IMR-90 (cell line): ENCODE measurements at regions not wholly inside any gene's neighbourhood (a gene's known extent, or its start where the extent isn't known, plus 50 kb on each side); places are given as distances from the start of the nearest gene placed in this dataset.
A peak's percentile ranks its signal among the peaks of the same experiment; 100 is the strongest.

Source experiments
- ATAC-seq: fragments of 200-7000 bp; cut with Tn5 transposase; 2 replicates; pipeline ENCODE4 v1.9.1; 2020; ENCODE audit warnings: low read depth, mild to moderate bottlenecking, moderate library complexity
- BruUV-seq: library from RNA; stranded (reverse); fragments of 400-500 nt; replicated peaks from 2 replicates; lab custom pipeline; 2021; lab: Mats Ljungman, UMichigan
- CTCF ChIA-PET: fragments of 300-600 bp; formaldehyde crosslinking; extraction: SDS; loops from one replicate; lab custom pipeline; 2021; ENCODE audit warnings: antibody characterized with exemption; lab: Yijun Ruan, JAX
- POLR2A ChIA-PET: fragments of 300-600 bp; sonication (Branson Sonifier 250); formaldehyde crosslinking; loops from one replicate; lab custom pipeline; 2022; ENCODE audit warnings: antibody characterized with exemption; ENCODE audit not compliant: unreplicated experiment; lab: Charles Lee
- DNase-seq: peaks from one replicate; pipeline ENCODE4 v3.0.0; 2013
- H2AFZ ChIP-seq: replicated peaks from 2 replicates; pipeline ENCODE3; 2013; ENCODE audit warnings: low read length, mild to moderate bottlenecking; ENCODE audit not compliant: poor library complexity
- H2AK5ac ChIP-seq: 2 replicates; pipeline ENCODE4 v1.6.1; 2013; ENCODE audit warnings: low read depth, low read length, inconsistent platforms
- H2AK9ac ChIP-seq: replicated peaks from 2 replicates; pipeline ENCODE3; 2013; ENCODE audit warnings: mild to moderate bottlenecking, low read depth, low read length, moderate library complexity; ENCODE audit not compliant: poor library complexity
- H2BK120ac ChIP-seq: 2 replicates; pipeline ENCODE4 v1.6.1; 2013; ENCODE audit warnings: low read depth, low read length, inconsistent platforms
- H2BK15ac ChIP-seq: 3 replicates; pipeline ENCODE4 v1.6.1; 2013; ENCODE audit warnings: low read depth, low read length, inconsistent platforms
- H2BK20ac ChIP-seq: 2 replicates; pipeline ENCODE4 v1.6.1; 2013; ENCODE audit warnings: low read depth, mild to moderate bottlenecking, inconsistent platforms, low read length, moderate library complexity
- H2BK5ac ChIP-seq: 2 replicates; pipeline ENCODE4 v1.6.1; 2013; ENCODE audit warnings: mild to moderate bottlenecking, low read depth, low read length, inconsistent platforms; ENCODE audit not compliant: poor library complexity, severe bottlenecking
- H3K14ac ChIP-seq: replicated peaks from 2 replicates; pipeline ENCODE4 v1.6.1; 2013; ENCODE audit warnings: low read depth, low read length, inconsistent platforms
- H3K18ac ChIP-seq: 2 replicates; pipeline ENCODE4 v1.6.1; 2013; ENCODE audit warnings: low read depth, low read length, control low read depth
- H3K23ac ChIP-seq: 2 replicates; pipeline ENCODE4 v1.6.1; 2013; ENCODE audit warnings: low read depth, low read length, inconsistent platforms
- H3K27ac ChIP-seq: 2 replicates; pipeline ENCODE4 v1.5.1; 2013; ENCODE audit warnings: mild to moderate bottlenecking, control low read depth, low read length; ENCODE audit not compliant: insufficient read depth
- H3K27me3 ChIP-seq: 2 replicates; pipeline ENCODE4 v1.6.1; 2013; ENCODE audit warnings: low read length; ENCODE audit not compliant: control insufficient read depth, insufficient read depth
- H3K36me3 ChIP-seq: 2 replicates; pipeline ENCODE4 v1.6.1; 2013; ENCODE audit warnings: low read length, mixed read lengths; ENCODE audit not compliant: control insufficient read depth, insufficient read depth
- H3K4ac ChIP-seq: 2 replicates; pipeline ENCODE4 v1.6.1; 2013; ENCODE audit warnings: low read depth, low read length, inconsistent platforms
- H3K4me1 ChIP-seq: 2 replicates; pipeline ENCODE4 v1.6.1; 2013; ENCODE audit warnings: low read length, mixed read lengths; ENCODE audit not compliant: control insufficient read depth, insufficient read depth
- H3K4me2 ChIP-seq: 2 replicates; pipeline ENCODE4 v1.6.1; 2013; ENCODE audit warnings: low read depth, mild to moderate bottlenecking, control low read depth, low read length, moderate library complexity
- H3K4me3 ChIP-seq: 2 replicates; pipeline ENCODE4 v1.5.1; 2013; ENCODE audit warnings: low read depth, mild to moderate bottlenecking, control low read depth, low read length, moderate library complexity; ENCODE audit not compliant: insufficient read depth
- H3K56ac ChIP-seq: 2 replicates; pipeline ENCODE4 v1.6.1; 2013; ENCODE audit warnings: low read length, inconsistent platforms; ENCODE audit not compliant: insufficient read depth; ENCODE audit errors: extremely low read depth
- H3K79me1 ChIP-seq, 2 experiments: 2 replicates each; pipeline ENCODE4 v1.6.1; 2013; ENCODE audit warnings: low read length in 2 of 2, inconsistent platforms in 1 of 2, low read depth in 1 of 2
- H3K9ac ChIP-seq: 2 replicates; pipeline ENCODE4 v1.6.1; 2013; ENCODE audit warnings: low read depth, low read length, control low read depth
- H3K9me1 ChIP-seq: 2 replicates; pipeline ENCODE4 v1.6.1; 2013; ENCODE audit warnings: low read length, inconsistent platforms; ENCODE audit not compliant: insufficient read depth
- H3K9me3 ChIP-seq: 2 replicates; pipeline ENCODE4 v1.6.1; 2013; ENCODE audit warnings: low read length; ENCODE audit not compliant: control insufficient read depth, insufficient read depth
- H4K20me1 ChIP-seq: 2 replicates; pipeline ENCODE4 v1.6.1; 2013; ENCODE audit warnings: low read length, inconsistent platforms; ENCODE audit not compliant: insufficient read depth
- H4K5ac ChIP-seq: 2 replicates; pipeline ENCODE4 v1.6.1; 2013; ENCODE audit warnings: mild to moderate bottlenecking, low read depth, low read length, control low read depth
- H4K8ac ChIP-seq, 2 experiments: 2 replicates each; pipeline ENCODE4 v1.6.1; 2013; ENCODE audit warnings: low read depth in 2 of 2, low read length in 2 of 2, control low read depth in 1 of 2, inconsistent platforms in 1 of 2
- H4K91ac ChIP-seq: 2 replicates; pipeline ENCODE4 v1.6.1; 2013; ENCODE audit warnings: low read depth, low read length, inconsistent platforms; ENCODE audit not compliant: insufficient read depth
- BHLHE40 ChIP-seq: fragments of 150-350 bp; IDR thresholded peaks from 2 replicates; pipeline ENCODE4 v1.6.1; 2016; ENCODE audit warnings: mild to moderate bottlenecking, low read depth, low read length
- CEBPB ChIP-seq: IDR thresholded peaks from 2 replicates; pipeline ENCODE4 v1.6.1; 2012; ENCODE audit warnings: low read depth, low read length, improper control_type of control experiment
- CHD1 ChIP-seq: IDR thresholded peaks from 2 replicates; pipeline ENCODE4 v1.6.1; 2012; ENCODE audit warnings: low read depth, low read length, improper control_type of control experiment
- ELK1 ChIP-seq: fragments of 150-350 bp; IDR thresholded peaks from 2 replicates; pipeline ENCODE4 v1.6.1; 2016; ENCODE audit warnings: low read depth, mild to moderate bottlenecking, low read length, moderate library complexity, borderline replicate concordance
- FOS ChIP-seq: fragments of 150-350 bp; IDR thresholded peaks from 2 replicates; pipeline ENCODE4 v1.6.1; 2016; ENCODE audit warnings: low read depth, low read length
- MAZ ChIP-seq: IDR thresholded peaks from 2 replicates; pipeline ENCODE4 v1.6.1; 2012; ENCODE audit warnings: low read depth, mild to moderate bottlenecking, low read length, improper control_type of control experiment, moderate library complexity, borderline replicate concordance
- MXI1 ChIP-seq: IDR thresholded peaks from 2 replicates; pipeline ENCODE4 v1.6.1; 2012; ENCODE audit warnings: low read depth, mild to moderate bottlenecking, low read length, moderate library complexity, borderline replicate concordance
- NFE2L2 ChIP-seq: fragments of 150-350 bp; IDR thresholded peaks from 2 replicates; pipeline ENCODE4 v1.6.1; 2016; ENCODE audit warnings: low read depth, mild to moderate bottlenecking, low read length
- POLR2A ChIP-seq: IDR thresholded peaks from 2 replicates; pipeline ENCODE4 v1.6.1; 2012; ENCODE audit warnings: mild to moderate bottlenecking, low read depth, low read length
- RAD21 ChIP-seq: IDR thresholded peaks from 2 replicates; pipeline ENCODE4 v1.6.1; 2012; ENCODE audit warnings: low read length, improper control_type of control experiment
- RCOR1 ChIP-seq: IDR thresholded peaks from 2 replicates; pipeline ENCODE4 v1.6.1; 2012; ENCODE audit warnings: mild to moderate bottlenecking, low read length, improper control_type of control experiment; ENCODE audit not compliant: insufficient replicate concordance
- RFX5 ChIP-seq: IDR thresholded peaks from 2 replicates; pipeline ENCODE4 v1.8.0; 2012; ENCODE audit warnings: low read depth, mild to moderate bottlenecking, low read length, moderate library complexity
- SMC3 ChIP-seq: fragments of 150-350 bp; IDR thresholded peaks from 2 replicates; pipeline ENCODE4 v1.6.1; 2016; ENCODE audit warnings: low read depth, mild to moderate bottlenecking, antibody characterized with exemption, low read length, moderate library complexity
- USF2 ChIP-seq: fragments of 150-350 bp; IDR thresholded peaks from 2 replicates; pipeline ENCODE4 v1.6.1; 2017; ENCODE audit warnings: mild to moderate bottlenecking, antibody characterized with exemption, low read length, low read depth
- WGBS, 2 experiments: methylation state at CpG; one replicate each; pipeline versions ENCODE4 v1.1.5 to v1.1.7; 2013; ENCODE audit warnings: missing lambda C conversion rate in 2 of 2; ENCODE audit not compliant: insufficient read length in 1 of 2; ENCODE audit errors: extremely low coverage in 2 of 2; 5-methylcytosine and 5-hydroxymethylcytosine counted together
- dilution Hi-C: fragments of 300-500 bp; cut with HindIII; formaldehyde crosslinking; loops from one replicate; pipeline ENCODE4 v1.14.3; 2018; ENCODE audit warnings: low sequenced_read_pairs; ENCODE audit not compliant: unreplicated experiment
- in situ Hi-C: fragments of 300-500 bp; cut with MboI; formaldehyde crosslinking; loops from 3 replicates; pipeline ENCODE4 v1.14.3; 2019; ENCODE audit warnings: low sequenced_read_pairs, inconsistent platforms, mixed read lengths
- intact Hi-C: fragments of 100-400 bp; cut with micrococcal nuclease; formaldehyde crosslinking; loops from 2 replicates; pipeline ENCODE4 v1.10.0; 2022

- WGBS, 2 experiments, result 11% methylated on average over 13 of the region's 34 CpGs; no CpG with 5 or more reads in 1 of the 2 experiments
- H4K91ac ChIP-seq, result peak overlapping the region; percentile 97
- TF ChIP-seq POLR2A (peak; percentile 51; the same call in 1 of the 2 replicates), CHD1 (no peak), MXI1 (no peak), ELK1 (no peak), FOS (peak; percentile 99), RAD21 (peak; percentile 20; the same call in 1 of the 2 replicates), MAZ (no peak), USF2 (peak; percentile 10; the same call in 1 of the 2 replicates), SMC3 (peak; percentile 4; the same call in 1 of the 2 replicates), RFX5 (no peak), NFE2L2 (peak; percentile 88), RCOR1 (peak; percentile 22), BHLHE40 (peak; percentile 25; the same call in 1 of the 2 replicates), CEBPB (no peak)
These were observed 85.2 kb upstream of the NDUFV2 start for GRCh38 chr18:9017167-9017904.

More at GRCh38 chr18:9017167-9017904, 85.2 kb upstream of the NDUFV2 start:
- H3K9me3 ChIP-seq, result peaks cover 2% of the 10 kb centered on the region; the same call in 1 of the 2 replicates
- 0 out of 2 replicates have a peak, but pooled peaks cover 3% of the 10 kb centered on the region for H3K9me1 ChIP-seq
- H4K5ac ChIP-seq, result peak overlapping the region; percentile 62
- dilution Hi-C loops (no loop called here), in situ Hi-C loops (no loop called here), intact Hi-C loops (loop anchor here (10.0 kb wide), 1 partner anchor 1087 kb away; no protein-coding TSS in a partner anchor)
- H3K36me3 ChIP-seq, result no peaks in the 10 kb centered on the region
- H3K18ac ChIP-seq, result peak overlapping the region; percentile 53
- BruUV-seq, result no TSS peak
- peak overlapping the region; percentile 96 for H2BK5ac ChIP-seq
- peak overlapping the region; percentile 26; the same call in 1 of the 2 replicates for H3K4me3 ChIP-seq
- peak overlapping the region; percentile 92 for H3K4ac ChIP-seq
- peak overlapping the region; percentile 44 for H3K9ac ChIP-seq
- no peaks in the 10 kb centered on the region for H3K27me3 ChIP-seq
- peak overlapping the region; percentile 89; the same call in 2 of the 3 replicates for H2BK15ac ChIP-seq
- ATAC-seq (peak; percentile 93), DNase-seq (peak; percentile 94)
- H3K27ac ChIP-seq, result peak overlapping the region; percentile 89
- POLR2A ChIA-PET, result interaction anchor here (0.7 kb wide), 1 partner anchor 61 kb away, joined by 3 read pairs; no protein-coding TSS in a partner anchor
- peak overlapping the region; percentile 95 for H2AFZ ChIP-seq
- H4K20me1 ChIP-seq, result no peaks in the 10 kb centered on the region; the same call in 1 of the 2 replicates
- peaks cover 15% of the 10 kb centered on the region for H3K4me1 ChIP-seq
- peak overlapping the region; percentile 97 for H2BK120ac ChIP-seq
- H3K79me1 ChIP-seq, result no peaks in the 10 kb centered on the region; a peak in 1 of 4 replicates
- peak overlapping the region; percentile 76 for H3K23ac ChIP-seq
- H2AK5ac ChIP-seq, result peak overlapping the region; percentile 90
- peak overlapping the region; percentile 72 for H3K4me2 ChIP-seq
- H3K14ac ChIP-seq, result peak overlapping the region; percentile 94
- H2BK20ac ChIP-seq, result peak overlapping the region; percentile 96
- peak overlapping the region; percentile 81 for H3K56ac ChIP-seq
- H4K8ac ChIP-seq, result peak overlapping the region; percentile 84 to 93
- CTCF ChIA-PET, result no interaction called here
- H2AK9ac ChIP-seq, result peak overlapping the region; percentile 97
